ENCODE measurements at regions not wholly inside any gene's neighbourhood (a gene's known extent, or its start where the extent isn't known, plus 50 kb on each side); places are given as distances from the start of the nearest gene placed in this dataset.
"Not testable (repeated sequence)": the region's sequence is repeated elsewhere in the genome, so short reads cannot be mapped to it uniquely, and the experiment has no call there.

DNA sequence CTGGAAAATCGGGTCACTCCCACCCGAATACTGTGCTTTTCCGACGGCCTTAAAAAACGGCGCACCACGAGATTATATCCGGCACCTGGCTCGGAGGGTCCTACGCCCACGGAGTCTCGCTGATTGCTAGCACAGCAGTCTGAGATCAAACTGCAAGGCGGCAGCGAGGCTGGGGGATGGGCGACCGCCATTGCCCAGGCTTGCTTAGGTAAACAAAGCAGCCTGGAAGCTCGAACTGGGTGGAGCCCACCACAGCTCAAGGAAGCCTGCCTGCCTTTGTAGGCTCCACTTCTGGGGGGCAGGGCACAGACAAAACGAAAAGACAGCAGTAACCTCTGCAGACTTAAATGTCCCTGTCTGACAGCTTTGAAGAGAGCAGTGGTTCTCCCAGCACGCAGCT lies 132.5 kb upstream of the TLE4 start:
- TF ChIP-seq, protein P1, sequence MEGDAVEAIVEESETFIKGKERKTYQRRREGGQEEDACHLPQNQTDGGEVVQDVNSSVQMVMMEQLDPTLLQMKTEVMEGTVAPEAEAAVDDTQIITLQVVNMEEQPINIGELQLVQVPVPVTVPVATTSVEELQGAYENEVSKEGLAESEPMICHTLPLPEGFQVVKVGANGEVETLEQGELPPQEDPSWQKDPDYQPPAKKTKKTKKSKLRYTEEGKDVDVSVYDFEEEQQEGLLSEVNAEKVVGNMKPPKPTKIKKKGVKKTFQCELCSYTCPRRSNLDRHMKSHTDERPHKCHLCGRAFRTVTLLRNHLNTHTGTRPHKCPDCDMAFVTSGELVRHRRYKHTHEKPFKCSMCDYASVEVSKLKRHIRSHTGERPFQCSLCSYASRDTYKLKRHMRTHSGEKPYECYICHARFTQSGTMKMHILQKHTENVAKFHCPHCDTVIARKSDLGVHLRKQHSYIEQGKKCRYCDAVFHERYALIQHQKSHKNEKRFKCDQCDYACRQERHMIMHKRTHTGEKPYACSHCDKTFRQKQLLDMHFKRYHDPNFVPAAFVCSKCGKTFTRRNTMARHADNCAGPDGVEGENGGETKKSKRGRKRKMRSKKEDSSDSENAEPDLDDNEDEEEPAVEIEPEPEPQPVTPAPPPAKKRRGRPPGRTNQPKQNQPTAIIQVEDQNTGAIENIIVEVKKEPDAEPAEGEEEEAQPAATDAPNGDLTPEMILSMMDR (conservative IDR thresholded peaks at IDR 0.05 in 1 of 2, IDR thresholded peaks at IDR 0.05 in 1 of 2; ENCODE audit: low read depth in 1 of 2, low read length in 2 of 2) = not testable (repeated sequence)
- TF ChIP-seq EZH2 (IDR thresholded peaks at IDR 0.05; ENCODE audit: low read length, missing control alignments) = not testable (repeated sequence)
